ENCODE measurements at regions not wholly inside any gene's neighbourhood (a gene's known extent, or its start where the extent isn't known, plus 50 kb on each side); places are given as distances from the start of the nearest gene placed in this dataset.

DNA sequence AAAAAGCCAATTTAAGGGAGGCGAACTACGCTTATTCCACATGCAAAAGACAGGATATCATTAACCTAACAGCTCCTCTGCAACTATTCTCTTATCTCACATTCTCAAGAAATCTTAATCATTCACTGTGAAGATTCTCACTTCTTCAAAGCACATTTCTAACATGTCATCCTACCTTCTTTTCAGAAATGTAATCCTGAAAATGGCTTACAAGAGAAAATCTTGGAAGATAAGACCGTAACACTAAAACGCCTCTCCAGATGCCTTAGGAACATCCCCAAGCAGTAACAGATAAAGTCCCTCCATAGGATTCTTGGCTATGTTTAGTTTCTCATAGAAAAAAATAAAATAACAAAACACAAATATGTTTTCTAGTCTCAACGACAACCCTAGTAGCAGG lies 373.9 kb upstream of the CNTNAP5 start:
- ATAC-seq, result no peak
- no peak overlapping the region for H3K9ac ChIP-seq (ENCODE audit: low read length)
- CTCF ChIA-PET, result no interaction called here
- DNase-seq, result no peak
- no peaks in the 10 kb centered on the region for H3K27me3 ChIP-seq (ENCODE audit: low read length)
- H3K36me3 ChIP-seq (ENCODE audit: low read depth, low read length), result no peaks in the 10 kb centered on the region
- intact Hi-C loops (cut with micrococcal nuclease), result no loop called here
- no TSS peak for BruUV-seq (replicated peaks)
- H3K4me2 ChIP-seq (ENCODE audit: low read length), result no peak overlapping the region
- POLR2A ChIA-PET (ENCODE audit: unreplicated experiment), result no interaction called here
- H3K4me3 ChIP-seq (ENCODE audit: low read length), result no peak overlapping the region
- H3K4me1 ChIP-seq (ENCODE audit: insufficient read depth, low read length), result no peaks in the 10 kb centered on the region
- H3F3A ChIP-seq (ENCODE audit: low read length, unreplicated experiment), result no peaks in the 10 kb centered on the region
- TF ChIP-seq EZH2phosphoT487 (IDR thresholded peaks at IDR 0.05; ENCODE audit: borderline replicate concordance, low read length) (no peak), EZH2 (IDR thresholded peaks at IDR 0.05; ENCODE audit: low read length, unreplicated experiment) (no peak)
- TF ChIP-seq, protein P1, sequence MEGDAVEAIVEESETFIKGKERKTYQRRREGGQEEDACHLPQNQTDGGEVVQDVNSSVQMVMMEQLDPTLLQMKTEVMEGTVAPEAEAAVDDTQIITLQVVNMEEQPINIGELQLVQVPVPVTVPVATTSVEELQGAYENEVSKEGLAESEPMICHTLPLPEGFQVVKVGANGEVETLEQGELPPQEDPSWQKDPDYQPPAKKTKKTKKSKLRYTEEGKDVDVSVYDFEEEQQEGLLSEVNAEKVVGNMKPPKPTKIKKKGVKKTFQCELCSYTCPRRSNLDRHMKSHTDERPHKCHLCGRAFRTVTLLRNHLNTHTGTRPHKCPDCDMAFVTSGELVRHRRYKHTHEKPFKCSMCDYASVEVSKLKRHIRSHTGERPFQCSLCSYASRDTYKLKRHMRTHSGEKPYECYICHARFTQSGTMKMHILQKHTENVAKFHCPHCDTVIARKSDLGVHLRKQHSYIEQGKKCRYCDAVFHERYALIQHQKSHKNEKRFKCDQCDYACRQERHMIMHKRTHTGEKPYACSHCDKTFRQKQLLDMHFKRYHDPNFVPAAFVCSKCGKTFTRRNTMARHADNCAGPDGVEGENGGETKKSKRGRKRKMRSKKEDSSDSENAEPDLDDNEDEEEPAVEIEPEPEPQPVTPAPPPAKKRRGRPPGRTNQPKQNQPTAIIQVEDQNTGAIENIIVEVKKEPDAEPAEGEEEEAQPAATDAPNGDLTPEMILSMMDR (conservative IDR thresholded peaks at IDR 0.05; ENCODE audit: low read depth, low read length), result no peak
- no peaks in the 10 kb centered on the region for H3K9me2 ChIP-seq (replicated peaks; ENCODE audit: low read length)
- H2AFZ ChIP-seq (ENCODE audit: low read length), result no peak overlapping the region
- H3K9me3 ChIP-seq (ENCODE audit: low read length), result no peaks in the 10 kb centered on the region
- no peaks in the 10 kb centered on the region for H3K79me2 ChIP-seq (ENCODE audit: low read length)
- no peaks in the 10 kb centered on the region for H4K20me1 ChIP-seq (ENCODE audit: low read length)
- H3K27ac ChIP-seq (ENCODE audit: low read length), result no peak overlapping the region

DNA sequence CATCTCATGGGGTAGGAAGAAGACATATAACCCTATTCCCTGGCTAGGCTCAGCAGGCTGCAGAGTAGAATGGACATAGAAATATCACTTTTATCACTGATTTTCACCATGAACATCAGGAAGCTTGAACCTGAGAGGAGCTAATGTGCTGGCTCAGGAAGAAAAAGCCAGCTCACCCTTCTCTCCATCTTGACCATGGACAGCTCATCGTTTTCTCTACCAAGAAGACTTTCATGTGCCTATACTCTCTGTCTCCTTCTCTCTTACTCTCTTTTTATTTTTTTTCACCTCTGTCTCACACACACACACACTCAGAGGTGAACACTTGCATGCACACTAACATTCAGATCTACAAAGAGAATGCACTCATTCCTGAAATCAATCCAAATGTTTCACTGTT lies 372.8 kb upstream of the CNTNAP5 start:
- BruUV-seq (replicated peaks), result no TSS peak
- no peak overlapping the region for H3K4me3 ChIP-seq (ENCODE audit: low read length)
- no peaks in the 10 kb centered on the region for H3K36me3 ChIP-seq (ENCODE audit: low read depth, low read length)
- H4K20me1 ChIP-seq (ENCODE audit: low read length), result no peaks in the 10 kb centered on the region
- TF ChIP-seq EZH2 (IDR thresholded peaks at IDR 0.05; ENCODE audit: low read length, unreplicated experiment) (no peak), EZH2phosphoT487 (IDR thresholded peaks at IDR 0.05; ENCODE audit: borderline replicate concordance, low read length) (no peak)
- TF ChIP-seq, protein P1 (conservative IDR thresholded peaks at IDR 0.05; ENCODE audit: low read depth, low read length), result no peak
- H3K9ac ChIP-seq (ENCODE audit: low read length), result no peak overlapping the region
- H3K27ac ChIP-seq (ENCODE audit: low read length), result no peak overlapping the region
- H2AFZ ChIP-seq (ENCODE audit: low read length), result no peak overlapping the region
- H3K9me3 ChIP-seq (ENCODE audit: low read length), result no peaks in the 10 kb centered on the region
- intact Hi-C loops (cut with micrococcal nuclease), result no loop called here
- POLR2A ChIA-PET (ENCODE audit: unreplicated experiment), result no interaction called here
- CTCF ChIA-PET, result no interaction called here
- DNase-seq (no peak), ATAC-seq (no peak)
- H3K4me2 ChIP-seq (ENCODE audit: low read length), result no peak overlapping the region
- H3K4me1 ChIP-seq (ENCODE audit: insufficient read depth, low read length), result no peaks in the 10 kb centered on the region
- no peaks in the 10 kb centered on the region for H3K27me3 ChIP-seq (ENCODE audit: low read length)
- no peaks in the 10 kb centered on the region for H3K9me2 ChIP-seq (replicated peaks; ENCODE audit: low read length)
- no peaks in the 10 kb centered on the region for H3K79me2 ChIP-seq (ENCODE audit: low read length)
- H3F3A ChIP-seq (ENCODE audit: low read length, unreplicated experiment), result no peaks in the 10 kb centered on the region

DNA sequence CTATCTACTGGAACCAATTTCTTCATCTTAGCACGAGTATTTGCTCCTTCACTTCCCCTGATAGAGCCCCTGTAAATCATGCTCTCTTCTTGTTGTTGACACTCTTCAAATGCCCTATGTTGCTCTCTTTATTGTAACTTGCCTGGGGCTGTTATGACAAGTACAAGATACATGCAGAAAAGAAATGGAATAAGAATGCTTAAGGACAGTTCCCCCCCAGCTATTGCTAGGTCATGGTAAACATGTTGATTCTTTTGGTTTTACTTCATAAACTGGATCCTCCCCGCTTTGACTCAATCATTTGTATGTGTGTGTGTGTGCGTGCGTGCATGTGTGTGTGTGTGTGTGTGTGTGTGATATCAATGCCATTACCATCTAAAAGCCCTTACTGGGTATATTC lies 368.5 kb upstream of the CNTNAP5 start:
- intact Hi-C loops (cut with micrococcal nuclease), result no loop called here
- no peaks in the 10 kb centered on the region for H3K4me1 ChIP-seq (ENCODE audit: insufficient read depth, low read length)
- H3K27ac ChIP-seq (ENCODE audit: low read length), result no peak overlapping the region
- H3F3A ChIP-seq (ENCODE audit: low read length, unreplicated experiment), result no peaks in the 10 kb centered on the region
- H3K27me3 ChIP-seq (ENCODE audit: low read length), result no peaks in the 10 kb centered on the region
- H3K9me2 ChIP-seq (replicated peaks; ENCODE audit: low read length), result no peaks in the 10 kb centered on the region
- H2AFZ ChIP-seq (ENCODE audit: low read length), result no peak overlapping the region
- no peak for ATAC-seq
- no peak overlapping the region for H3K4me2 ChIP-seq (ENCODE audit: low read length)
- H3K4me3 ChIP-seq (ENCODE audit: low read length), result no peak overlapping the region
- no peak overlapping the region for H3K9ac ChIP-seq (ENCODE audit: low read length)
- H3K79me2 ChIP-seq (ENCODE audit: low read length), result no peaks in the 10 kb centered on the region
- H3K9me3 ChIP-seq (ENCODE audit: low read length), result no peaks in the 10 kb centered on the region
- CTCF ChIA-PET, result no interaction called here
- DNase-seq, result no peak
- no peaks in the 10 kb centered on the region for H3K36me3 ChIP-seq (ENCODE audit: low read depth, low read length)
- no peaks in the 10 kb centered on the region for H4K20me1 ChIP-seq (ENCODE audit: low read length)
- POLR2A ChIA-PET (ENCODE audit: unreplicated experiment), result no interaction called here
- no TSS peak for BruUV-seq (replicated peaks)
- TF ChIP-seq EZH2 (IDR thresholded peaks at IDR 0.05; ENCODE audit: low read length, unreplicated experiment), result no peak
- TF ChIP-seq EZH2phosphoT487 (IDR thresholded peaks at IDR 0.05; ENCODE audit: borderline replicate concordance, low read length), result no peak
- TF ChIP-seq, protein P1 (conservative IDR thresholded peaks at IDR 0.05; ENCODE audit: low read depth, low read length), result no peak

Measured in PC-3 (cell line).